Adrenal gland (tissue), 5 donors: ENCODE measurements at regions not wholly inside any gene's neighbourhood (a gene's known extent, or its start where the extent isn't known, plus 50 kb on each side); places are given as distances from the start of the nearest gene placed in this dataset.

Source experiments
- CTCF ChIP-seq, 6 experiments: fragments of 450-650 bp in 4 of 6; fragments of 200-600 bp in 2 of 6; sonication (generic) in 1 of 6; IDR thresholded peaks; 1 replicate in 5 of 6; 2 replicates in 1 of 6; pipeline versions ENCODE4 v1.5.1 to v1.8.0; 2016 to 2021; ENCODE audit warnings: antibody characterized with exemption in 6 of 6, mild to moderate bottlenecking in 2 of 6, moderate library complexity in 1 of 6
- POLR2A ChIP-seq, 2 donors: fragments of 450-650 bp; IDR thresholded peaks; one replicate each; pipeline ENCODE4 v1.6.1; 2017; ENCODE audit warnings: antibody characterized with exemption in 2 of 2, mild to moderate bottlenecking in 2 of 2, moderate library complexity in 1 of 2
- donor health status: DM: no; HTN: no; CAD: no.

DNA sequence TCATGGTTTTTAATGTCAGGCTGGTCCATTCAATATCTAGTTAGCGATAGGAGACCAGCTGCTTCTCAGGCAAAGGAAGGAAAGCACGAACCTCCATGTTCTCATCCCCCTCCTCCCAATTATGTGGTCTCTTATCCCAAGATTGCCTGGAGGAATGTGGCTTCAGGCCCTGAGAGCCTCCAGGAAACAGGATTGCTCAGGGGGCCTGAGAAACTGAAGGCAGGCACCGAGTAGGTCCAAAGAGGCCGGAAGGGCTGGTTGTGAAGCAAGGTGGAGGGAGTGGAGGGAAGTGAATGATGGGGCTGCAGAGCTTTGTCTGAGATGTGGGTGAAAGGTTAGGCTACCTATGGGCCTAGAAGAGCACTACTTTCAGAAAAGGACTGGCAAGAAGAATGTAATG lies 188.2 kb upstream of the DDHD1 start:
- no peak for TF ChIP-seq POLR2A (IDR thresholded peaks at IDR 0.05)
- TF ChIP-seq CTCF (IDR thresholded peaks at IDR 0.05), result no peak
